ENCODE measurements at regions not wholly inside any gene's neighbourhood (a gene's known extent, or its start where the extent isn't known, plus 50 kb on each side); places are given as distances from the start of the nearest gene placed in this dataset.

DNA sequence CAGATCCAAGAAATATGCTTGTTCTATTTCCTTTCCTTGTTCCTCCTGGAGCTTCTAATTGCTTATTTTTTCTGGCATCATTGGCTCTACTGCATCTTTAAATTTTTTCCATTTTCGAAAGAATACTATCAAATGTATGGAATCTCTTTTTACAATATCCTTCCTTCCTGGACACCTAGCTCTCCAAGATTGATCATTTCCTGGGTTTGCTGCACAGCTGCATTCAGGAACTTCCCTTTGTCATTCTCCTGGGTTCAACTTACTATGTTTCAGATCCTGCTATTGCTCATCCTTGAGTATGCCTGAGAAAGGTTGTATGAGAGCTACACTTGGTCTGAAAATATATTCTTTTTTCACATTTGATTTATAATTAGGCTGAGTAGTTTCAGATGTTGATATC lies 73.7 kb upstream of the ERCC6L2 start:
- TF ChIP-seq, protein P1, sequence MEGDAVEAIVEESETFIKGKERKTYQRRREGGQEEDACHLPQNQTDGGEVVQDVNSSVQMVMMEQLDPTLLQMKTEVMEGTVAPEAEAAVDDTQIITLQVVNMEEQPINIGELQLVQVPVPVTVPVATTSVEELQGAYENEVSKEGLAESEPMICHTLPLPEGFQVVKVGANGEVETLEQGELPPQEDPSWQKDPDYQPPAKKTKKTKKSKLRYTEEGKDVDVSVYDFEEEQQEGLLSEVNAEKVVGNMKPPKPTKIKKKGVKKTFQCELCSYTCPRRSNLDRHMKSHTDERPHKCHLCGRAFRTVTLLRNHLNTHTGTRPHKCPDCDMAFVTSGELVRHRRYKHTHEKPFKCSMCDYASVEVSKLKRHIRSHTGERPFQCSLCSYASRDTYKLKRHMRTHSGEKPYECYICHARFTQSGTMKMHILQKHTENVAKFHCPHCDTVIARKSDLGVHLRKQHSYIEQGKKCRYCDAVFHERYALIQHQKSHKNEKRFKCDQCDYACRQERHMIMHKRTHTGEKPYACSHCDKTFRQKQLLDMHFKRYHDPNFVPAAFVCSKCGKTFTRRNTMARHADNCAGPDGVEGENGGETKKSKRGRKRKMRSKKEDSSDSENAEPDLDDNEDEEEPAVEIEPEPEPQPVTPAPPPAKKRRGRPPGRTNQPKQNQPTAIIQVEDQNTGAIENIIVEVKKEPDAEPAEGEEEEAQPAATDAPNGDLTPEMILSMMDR (IDR thresholded peaks at IDR 0.05) = no peak

DNA sequence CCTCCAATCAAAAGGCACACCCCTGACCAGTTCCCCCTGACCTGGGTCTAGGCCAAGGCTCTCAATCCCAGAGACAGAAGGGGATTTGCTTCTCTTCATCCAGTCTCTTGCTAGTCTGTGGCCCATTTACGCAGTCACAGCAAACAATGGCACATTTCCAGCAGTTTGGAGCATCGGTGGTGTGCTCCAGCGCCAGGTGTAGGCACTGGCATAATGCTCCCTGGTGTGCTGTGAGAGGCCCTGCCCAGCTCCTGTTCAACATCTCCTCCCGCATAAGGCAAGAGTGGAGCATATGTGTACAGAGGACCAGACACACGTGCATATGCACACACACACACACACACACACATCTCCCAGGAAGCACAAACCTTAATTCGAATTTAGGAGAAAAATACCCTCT lies 79.5 kb upstream of the ERCC6L2 start:
- TF ChIP-seq, protein P1 (IDR thresholded peaks at IDR 0.05) = no peak

DNA sequence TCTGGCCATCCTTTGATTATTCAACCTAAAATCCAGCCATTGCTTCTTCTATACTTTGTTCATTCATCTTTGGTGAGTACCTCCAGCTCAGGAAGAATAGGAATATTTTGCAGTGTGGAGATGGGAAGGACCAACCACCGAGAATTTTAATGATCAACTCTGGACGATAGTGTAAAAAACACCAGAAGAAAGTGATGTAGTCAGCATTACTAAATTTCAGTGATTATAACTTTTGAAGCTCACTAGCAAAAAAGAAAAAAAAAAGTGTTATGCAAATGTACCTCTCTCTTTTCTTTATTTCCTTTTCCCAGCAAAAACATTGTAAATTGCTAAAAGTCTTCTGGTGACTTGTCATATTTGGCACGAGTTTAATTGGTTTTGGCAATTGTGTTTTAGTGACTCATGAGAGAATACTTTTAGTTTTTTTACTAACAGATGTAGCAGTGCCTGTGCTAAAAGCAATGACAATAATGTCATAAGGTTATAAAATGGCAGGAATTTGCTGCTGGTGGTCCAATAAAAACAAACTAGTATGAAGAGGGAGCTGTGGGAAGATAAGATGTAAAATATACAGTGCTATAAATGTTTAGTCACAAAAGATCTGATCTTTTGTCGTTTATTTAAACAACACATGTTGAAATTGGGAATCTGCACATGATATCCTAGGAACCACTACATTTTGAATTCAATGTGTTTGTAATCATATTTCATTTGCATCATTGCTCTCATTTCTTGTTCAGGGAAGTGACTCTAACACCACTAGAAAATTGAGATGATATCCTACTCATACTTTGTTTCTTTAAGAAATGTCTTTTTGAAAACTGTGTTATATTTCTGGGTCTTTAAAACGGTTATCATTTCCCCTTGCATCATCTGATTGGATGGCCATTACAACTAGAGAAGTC lies 81.3 kb upstream of the ERCC6L2 start:
- TF ChIP-seq, protein P1 (IDR thresholded peaks at IDR 0.05) = no peak

DNA sequence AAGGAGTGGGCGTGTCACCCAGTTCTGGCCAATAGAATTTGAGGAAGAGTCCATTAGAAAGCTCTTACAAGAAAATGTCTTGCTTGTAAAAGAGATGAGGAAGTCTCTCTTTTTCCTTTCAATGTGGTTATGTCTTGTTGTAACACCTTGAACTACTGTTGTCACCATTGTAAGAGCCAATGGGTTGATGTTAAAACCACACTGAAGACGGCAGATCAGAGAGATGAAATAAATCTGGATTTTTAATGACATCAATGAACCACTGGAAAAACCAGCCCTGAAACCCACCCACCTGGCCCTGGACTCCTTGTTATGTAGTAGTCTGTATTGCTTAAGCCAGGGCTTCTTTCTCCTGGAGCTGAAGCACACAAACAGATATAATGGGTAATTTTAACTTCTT lies 83.8 kb upstream of the ERCC6L2 start:
- TF ChIP-seq, protein P1 (IDR thresholded peaks at IDR 0.05) = no peak

DNA sequence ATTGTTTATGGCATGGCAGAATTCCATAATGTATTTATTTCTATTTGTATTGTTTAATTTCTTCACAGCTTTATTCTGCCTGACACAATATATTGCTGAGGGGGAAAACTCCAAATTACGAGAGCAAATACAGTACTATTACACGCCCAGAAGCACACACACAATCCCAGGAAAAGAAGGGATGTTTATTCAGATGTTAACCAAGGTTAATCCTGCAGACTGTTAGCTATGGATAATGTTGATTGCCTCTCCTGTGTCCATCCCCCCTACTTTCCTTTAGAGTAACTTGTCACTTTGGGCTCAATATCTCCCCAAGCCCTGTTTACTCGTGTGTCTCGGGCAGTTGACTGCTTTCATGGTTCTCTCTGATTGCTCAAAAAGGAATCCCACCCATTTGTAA lies 84.2 kb upstream of the ERCC6L2 start:
- TF ChIP-seq, protein P1 (IDR thresholded peaks at IDR 0.05) = no peak

DNA sequence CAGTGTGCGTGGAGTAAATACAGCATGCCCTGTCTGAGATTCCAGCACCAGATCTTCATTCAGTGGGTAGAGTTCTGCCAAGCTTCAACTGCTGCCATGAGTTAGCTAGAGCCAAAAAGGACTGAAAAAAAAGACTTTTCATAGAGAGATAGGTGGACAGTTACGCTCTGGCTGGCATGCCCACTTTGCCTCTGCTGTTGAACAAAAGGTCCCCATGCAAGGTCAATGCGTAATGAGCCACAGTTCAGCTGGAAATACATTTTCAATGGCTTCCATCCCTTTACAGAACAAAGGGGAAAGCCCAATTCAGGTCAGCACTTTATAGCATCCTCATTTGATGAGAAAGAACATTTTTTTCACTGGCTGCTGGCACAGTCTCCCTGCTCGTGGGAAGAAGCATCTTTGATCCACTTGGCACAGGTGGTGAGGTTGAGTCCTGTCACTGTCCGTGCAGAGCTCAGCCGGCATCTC lies 86.9 kb upstream of the ERCC6L2 start:
- TF ChIP-seq, protein P1 (IDR thresholded peaks at IDR 0.05) = no peak

DNA sequence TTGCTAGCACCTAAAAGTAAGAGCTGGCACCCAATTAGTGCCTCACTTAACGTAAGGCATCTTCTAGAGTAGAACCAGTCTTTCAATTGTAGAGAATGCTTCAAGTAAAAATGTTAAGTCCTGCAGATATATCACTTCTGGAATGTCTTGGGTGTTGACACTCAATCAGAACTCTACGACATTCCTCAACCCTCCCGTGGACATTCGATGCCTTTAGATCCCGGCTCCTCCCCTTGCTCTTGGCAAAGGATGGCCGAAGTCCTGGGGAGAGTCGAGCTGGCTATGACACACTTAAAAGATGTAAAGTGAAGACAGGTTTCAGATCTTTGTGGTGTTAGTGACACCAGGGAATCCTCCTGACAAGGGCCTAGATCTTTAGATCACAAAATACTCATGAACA lies 87.5 kb upstream of the ERCC6L2 start:
- TF ChIP-seq, protein P1 (IDR thresholded peaks at IDR 0.05) = no peak
